ENCODE measurements at regions not wholly inside any gene's neighbourhood (a gene's known extent, or its start where the extent isn't known, plus 50 kb on each side); places are given as distances from the start of the nearest gene placed in this dataset.

- DNase-seq = no peak
Measured at GRCh38 chr12:98073610-98074009, 441.8 kb upstream of the TMPO start.

- DNase-seq = no peak
Measured at GRCh38 chr12:98074286-98074685, 441.1 kb upstream of the TMPO start.

GRCh38 chr12:98084391-98084790 is 431.0 kb upstream of the TMPO start:
- DNase-seq = no peak

GRCh38 chr12:98085046-98085755 is 430.2 kb upstream of the TMPO start:
- peak; percentile 3 for DNase-seq

GRCh38 chr12:98090731-98091130 is 424.7 kb upstream of the TMPO start:
- DNase-seq = no peak

GRCh38 chr12:98096436-98096835 is 419.0 kb upstream of the TMPO start:
- DNase-seq = no peak

GRCh38 chr12:98106031-98106683 is 409.2 kb upstream of the TMPO start:
- no peak for DNase-seq

GRCh38 chr12:98109266-98109665 is 406.1 kb upstream of the TMPO start:
- no peak for DNase-seq

- no peak for DNase-seq
Measured at GRCh38 chr12:98110536-98110935, 404.9 kb upstream of the TMPO start.

GRCh38 chr12:98113548-98113947 is 401.8 kb upstream of the TMPO start:
- DNase-seq = no peak

- DNase-seq = no peak
Measured at GRCh38 chr12:98121963-98122362, 393.4 kb upstream of the TMPO start.

- DNase-seq = no peak
Measured at GRCh38 chr12:98123021-98123461, 392.3 kb upstream of the TMPO start.

GRCh38 chr12:98126637-98127335 is 388.6 kb upstream of the TMPO start:
- DNase-seq = no peak

GRCh38 chr12:98127336-98127679 is 388.1 kb upstream of the TMPO start:
- no peak for DNase-seq

- no peak for DNase-seq
Measured at GRCh38 chr12:98127854-98128253, 387.5 kb upstream of the TMPO start.

- no peak for DNase-seq
Measured at GRCh38 chr12:98136544-98136943, 378.8 kb upstream of the TMPO start.

- DNase-seq = no peak
Measured at GRCh38 chr12:98137278-98137677, 378.1 kb upstream of the TMPO start.

GRCh38 chr12:98144953-98145352 is 370.4 kb upstream of the TMPO start:
- DNase-seq = no peak

- no peak for DNase-seq
Measured at GRCh38 chr12:98146043-98146442, 369.3 kb upstream of the TMPO start.

- no peak for DNase-seq
Measured at GRCh38 chr12:98146487-98146886, 368.9 kb upstream of the TMPO start.

GRCh38 chr12:98149270-98149669 is 366.1 kb upstream of the TMPO start:
- no peak for DNase-seq

GRCh38 chr12:98149691-98150210 is 365.6 kb upstream of the TMPO start:
- DNase-seq = no peak

GRCh38 chr12:98151105-98151590 is 364.2 kb upstream of the TMPO start:
- DNase-seq = no peak

- no peak for DNase-seq
Measured at GRCh38 chr12:98151984-98152383, 363.4 kb upstream of the TMPO start.
